GM12874 (cell line): ENCODE measurements at regions not wholly inside any gene's neighbourhood (a gene's known extent, or its start where the extent isn't known, plus 50 kb on each side); places are given as distances from the start of the nearest gene placed in this dataset.

Experiments
- TF ChIP-seq, protein P1 (sequence below): IDR thresholded peaks from 2 replicates; pipeline ENCODE4 v1.5.1; 2011; ENCODE audit warnings: low read depth, mild to moderate bottlenecking, control low read depth, low read length, moderate library complexity; ENCODE audit not compliant: insufficient read depth

DNA sequence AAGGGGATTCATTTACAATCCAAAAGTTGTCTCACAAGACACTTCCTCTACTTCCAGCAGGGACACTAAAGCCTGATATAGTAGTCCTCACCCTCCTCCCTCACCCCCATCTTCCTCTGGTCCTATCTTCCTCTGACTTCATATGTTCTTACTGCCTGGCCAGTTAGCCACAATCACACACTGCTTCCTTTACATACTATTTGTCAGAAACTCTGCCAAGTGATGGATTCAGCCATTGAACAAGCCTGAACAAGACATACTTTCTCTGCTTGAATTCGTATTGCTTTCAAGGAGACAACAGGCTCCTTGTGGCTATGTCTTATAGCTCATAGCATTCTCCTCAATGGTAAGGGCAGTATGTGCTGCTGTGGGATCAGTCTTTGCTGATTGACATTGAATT lies 672.2 kb downstream of the BCL11A start:
- TF ChIP-seq, protein P1, sequence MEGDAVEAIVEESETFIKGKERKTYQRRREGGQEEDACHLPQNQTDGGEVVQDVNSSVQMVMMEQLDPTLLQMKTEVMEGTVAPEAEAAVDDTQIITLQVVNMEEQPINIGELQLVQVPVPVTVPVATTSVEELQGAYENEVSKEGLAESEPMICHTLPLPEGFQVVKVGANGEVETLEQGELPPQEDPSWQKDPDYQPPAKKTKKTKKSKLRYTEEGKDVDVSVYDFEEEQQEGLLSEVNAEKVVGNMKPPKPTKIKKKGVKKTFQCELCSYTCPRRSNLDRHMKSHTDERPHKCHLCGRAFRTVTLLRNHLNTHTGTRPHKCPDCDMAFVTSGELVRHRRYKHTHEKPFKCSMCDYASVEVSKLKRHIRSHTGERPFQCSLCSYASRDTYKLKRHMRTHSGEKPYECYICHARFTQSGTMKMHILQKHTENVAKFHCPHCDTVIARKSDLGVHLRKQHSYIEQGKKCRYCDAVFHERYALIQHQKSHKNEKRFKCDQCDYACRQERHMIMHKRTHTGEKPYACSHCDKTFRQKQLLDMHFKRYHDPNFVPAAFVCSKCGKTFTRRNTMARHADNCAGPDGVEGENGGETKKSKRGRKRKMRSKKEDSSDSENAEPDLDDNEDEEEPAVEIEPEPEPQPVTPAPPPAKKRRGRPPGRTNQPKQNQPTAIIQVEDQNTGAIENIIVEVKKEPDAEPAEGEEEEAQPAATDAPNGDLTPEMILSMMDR: no peak

DNA sequence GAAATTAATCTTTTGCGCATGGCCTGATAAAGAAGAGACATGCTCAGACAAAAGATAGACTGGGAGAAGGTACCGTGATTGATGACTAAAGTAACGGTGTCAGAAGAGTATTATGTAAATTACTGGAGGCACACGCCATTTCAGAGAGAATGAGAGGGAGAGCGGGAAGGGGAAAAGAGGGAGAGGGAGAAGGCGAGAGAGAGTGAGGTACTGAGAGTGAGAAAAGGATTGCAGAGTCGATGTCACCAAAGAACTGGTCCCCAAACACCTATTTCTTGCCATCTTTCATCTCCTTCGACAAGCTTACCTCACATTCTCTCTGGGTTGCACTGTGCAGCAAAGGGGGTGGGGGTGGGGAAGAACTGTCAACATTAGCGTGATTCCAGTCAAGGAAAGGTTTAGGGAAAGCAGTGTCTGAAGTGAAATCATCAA lies 673.7 kb downstream of the BCL11A start:
- TF ChIP-seq, protein P1: no peak

DNA sequence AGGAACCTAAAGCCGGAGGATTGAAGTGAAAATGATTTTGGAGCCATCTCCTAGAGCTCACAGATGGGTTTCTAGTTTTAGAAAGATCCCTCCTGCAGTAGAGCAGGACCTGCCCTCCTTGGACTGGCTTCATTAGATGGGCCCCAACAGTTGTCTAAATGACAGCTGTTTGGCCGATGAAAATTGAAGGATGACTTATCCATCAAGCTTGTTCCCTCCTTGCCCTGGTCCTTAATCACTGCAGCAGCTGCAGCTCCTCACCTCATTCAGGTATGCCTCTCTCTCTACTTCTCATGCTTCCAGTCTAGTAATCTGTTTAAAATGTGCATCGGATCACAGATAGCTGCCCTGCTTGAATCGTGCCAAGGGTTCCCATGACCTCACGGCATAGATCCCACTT lies 677.6 kb downstream of the BCL11A start:
- TF ChIP-seq, protein P1: no peak

DNA sequence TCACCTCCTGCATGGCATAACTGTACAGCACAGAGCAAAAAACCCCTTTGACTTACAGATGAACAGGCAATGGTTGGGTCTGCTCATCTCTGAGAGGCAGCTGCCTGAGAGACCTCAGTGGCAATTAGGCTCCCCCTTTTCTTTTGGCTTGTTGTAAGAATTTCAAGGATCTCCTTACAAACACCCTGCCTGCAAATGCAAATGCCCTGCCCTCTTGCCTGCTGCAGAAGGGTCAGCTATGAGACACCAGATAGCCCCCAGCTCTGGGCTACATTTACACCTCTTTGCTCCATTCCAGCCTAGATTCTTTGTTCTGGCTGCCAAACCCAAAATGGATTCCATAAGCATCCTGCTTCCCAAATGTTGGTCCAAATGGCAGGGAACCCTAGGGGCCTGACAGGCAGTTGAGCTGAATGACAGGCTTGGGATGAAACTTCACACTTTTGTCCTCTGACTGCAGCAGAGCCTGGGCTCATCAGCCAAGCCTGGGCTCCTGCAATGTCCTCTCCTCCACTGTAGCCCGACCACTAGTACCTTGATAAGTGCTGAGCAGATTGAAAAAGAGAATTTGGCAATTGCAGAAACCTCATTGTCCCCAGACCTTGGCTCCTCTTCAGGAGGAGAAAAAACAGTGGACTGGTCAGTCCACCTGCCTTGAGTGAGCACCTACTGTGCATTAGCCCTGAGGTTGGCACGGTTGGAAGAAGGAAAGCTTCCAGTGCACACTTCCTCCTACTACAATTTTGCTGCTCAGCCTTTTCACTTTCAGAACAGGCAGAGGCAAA lies 678.3 kb downstream of the BCL11A start:
- TF ChIP-seq, protein P1: no peak

DNA sequence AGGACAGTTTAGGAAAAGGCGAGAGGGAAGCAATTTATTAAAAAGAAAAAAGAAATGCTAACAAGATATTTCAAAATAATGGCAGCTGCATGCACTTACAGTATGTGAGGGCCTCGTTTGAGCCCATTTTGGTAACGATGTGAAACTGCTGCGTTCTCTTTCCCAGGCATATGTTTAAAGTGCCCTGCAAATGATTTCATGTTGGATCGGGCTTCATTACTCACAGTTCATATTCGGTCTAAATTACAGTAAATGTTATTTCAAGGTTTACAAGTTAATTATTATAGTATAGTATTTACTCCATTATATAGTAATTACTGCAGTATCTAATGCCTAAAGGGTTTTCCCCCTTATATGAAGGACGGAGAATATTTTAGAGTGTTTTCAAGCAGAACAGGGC lies 679.1 kb downstream of the BCL11A start:
- TF ChIP-seq, protein P1: no peak

DNA sequence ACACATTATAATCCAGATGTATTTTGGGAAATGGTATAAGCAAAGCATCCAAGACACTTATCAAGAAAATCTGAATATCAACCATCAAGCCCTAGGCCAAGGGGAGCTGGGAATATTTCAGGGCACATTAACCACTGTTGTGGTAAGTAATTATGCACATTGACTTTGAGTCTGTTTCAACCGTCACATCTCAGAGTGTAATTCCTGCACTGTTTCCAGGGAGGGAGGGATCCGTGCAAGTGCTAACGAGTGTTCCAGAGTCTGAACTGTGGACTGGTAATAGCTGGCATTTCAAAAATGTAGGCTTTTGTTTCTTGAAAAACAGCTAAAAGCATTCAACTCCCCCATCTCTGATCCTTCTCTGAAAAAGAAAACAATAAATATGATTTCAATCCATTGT lies 681.6 kb downstream of the BCL11A start:
- TF ChIP-seq, protein P1: no peak

DNA sequence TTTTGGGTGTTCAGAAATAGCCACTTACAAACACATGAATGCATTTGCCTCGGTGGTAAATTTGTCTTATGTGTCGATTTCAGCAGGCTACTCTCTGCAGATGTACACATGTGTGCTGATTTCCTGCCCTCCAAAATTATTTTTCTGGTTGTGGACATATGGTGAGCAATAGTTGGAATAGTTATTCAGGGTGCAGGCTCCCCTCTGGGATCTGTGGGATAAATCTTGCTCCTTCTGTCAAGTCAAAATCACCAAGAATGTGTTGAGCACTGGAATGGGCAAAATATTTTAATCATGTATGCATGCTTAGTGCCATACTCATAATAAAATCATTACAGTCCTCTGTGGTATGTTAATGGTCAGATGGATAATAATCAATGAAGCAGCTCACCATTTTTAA lies 684.5 kb downstream of the BCL11A start:
- TF ChIP-seq, protein P1: no peak

DNA sequence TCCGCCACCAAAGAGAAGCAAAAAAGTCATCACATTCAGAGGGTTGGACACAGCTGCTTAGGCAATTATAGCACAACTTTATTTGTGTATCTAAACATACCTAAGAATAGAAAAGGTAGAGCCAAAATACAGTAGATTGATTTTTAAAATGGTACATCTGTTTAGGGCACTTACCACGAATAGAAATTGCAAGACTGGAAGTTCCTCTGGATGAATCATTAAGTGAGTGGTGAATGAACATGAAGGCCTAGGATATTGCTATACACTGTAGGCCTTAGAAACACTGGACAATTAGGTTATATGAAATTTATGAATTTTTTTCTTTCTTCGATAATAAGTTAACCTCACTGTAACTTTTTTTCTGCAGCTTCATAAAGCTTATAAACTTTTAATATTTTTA lies 687.0 kb downstream of the BCL11A start:
- TF ChIP-seq, protein P1: no peak
